ENCODE measurements at regions not wholly inside any gene's neighbourhood (a gene's known extent, or its start where the extent isn't known, plus 50 kb on each side); places are given as distances from the start of the nearest gene placed in this dataset.

DNA sequence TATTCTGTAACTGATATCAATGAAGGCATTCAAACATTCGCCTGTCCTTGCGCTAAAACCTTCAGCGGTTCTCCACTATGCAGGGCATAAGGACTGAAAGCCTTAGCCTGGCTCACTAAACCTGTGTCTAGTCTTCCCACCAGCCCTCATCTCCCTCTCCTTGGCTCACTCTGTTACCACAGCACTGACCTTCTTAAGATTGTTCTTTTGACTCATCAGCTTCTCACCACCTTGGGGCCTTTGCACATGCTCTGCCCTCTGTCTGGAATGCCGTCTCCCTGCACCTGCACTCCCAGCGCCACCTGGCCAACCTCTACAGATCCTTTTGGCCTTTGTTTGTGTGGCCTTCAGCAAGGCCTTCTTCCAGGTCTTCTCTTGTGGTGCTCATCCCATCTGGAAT lies 131.8 kb upstream of the IER5L start:
- TF ChIP-seq GATA3 (IDR thresholded peaks at IDR 0.05; ENCODE audit: low read depth, low read length) = no peak
- no peak for TF ChIP-seq GATA2 (IDR thresholded peaks at IDR 0.05; ENCODE audit: low read depth, low read length)

All from SH-SY5Y (cell line).